Aorta (tissue), 5 donors: ENCODE measurements at regions not wholly inside any gene's neighbourhood (a gene's known extent, or its start where the extent isn't known, plus 50 kb on each side); places are given as distances from the start of the nearest gene placed in this dataset.

Source experiments
- ATAC-seq: fragments of 200-7000 bp; cut with Tn5 transposase; one replicate; pipeline ENCODE4 v1.9.1; 2022; ENCODE audit warnings: moderate library complexity; ENCODE audit not compliant: low FRiP score
- DNase-seq, 2 donors: peaks; one replicate each; pipeline ENCODE4 v3.0.0-alpha.2; 2020
- H3K27ac ChIP-seq, 2 donors: one replicate each; pipeline ENCODE4 v1.5.1; 2013; ENCODE audit warnings: low read length in 2 of 2, mild to moderate bottlenecking in 2 of 2, moderate library complexity in 2 of 2, control low read depth in 1 of 2, inconsistent platforms in 1 of 2, low read depth in 1 of 2
- H3K27me3 ChIP-seq, 2 donors: one replicate each; pipeline ENCODE4 v1.6.1; 2013; ENCODE audit warnings: control low read depth in 1 of 2, low read length in 1 of 2, mild to moderate bottlenecking in 1 of 2, moderate library complexity in 1 of 2; ENCODE audit not compliant: insufficient read depth in 2 of 2, control insufficient read depth in 1 of 2
- H3K36me3 ChIP-seq, 2 donors: one replicate each; pipeline ENCODE4 v1.6.1; 2013; ENCODE audit warnings: control low read depth in 1 of 2, low read length in 1 of 2, mild to moderate bottlenecking in 1 of 2; ENCODE audit not compliant: insufficient read depth in 2 of 2, control insufficient read depth in 1 of 2
- H3K4me1 ChIP-seq, 2 donors: one replicate each; pipeline ENCODE4 v1.6.1; 2013; ENCODE audit warnings: low read length in 2 of 2, control low read depth in 1 of 2, mild to moderate bottlenecking in 1 of 2, moderate library complexity in 1 of 2; ENCODE audit not compliant: insufficient read depth in 2 of 2, control insufficient read depth in 1 of 2
- H3K4me3 ChIP-seq, 2 donors: one replicate each; pipeline ENCODE4 v1.5.1; 2013; ENCODE audit warnings: low read length in 2 of 2, control low read depth in 1 of 2, mild to moderate bottlenecking in 1 of 2
- H3K9me3 ChIP-seq: one replicate; pipeline ENCODE4 v1.6.1; 2013; ENCODE audit warnings: mild to moderate bottlenecking, low read length; ENCODE audit not compliant: control insufficient read depth
- WGBS, 2 donors: extraction: QIAGEN DNeasy Blood & Tissue Kit; methylation state at CpG; one replicate each; pipeline ENCODE4 v1.1.7; 2013; 5-methylcytosine and 5-hydroxymethylcytosine counted together
- intact Hi-C, 2 donors: fragments of 100-400 bp; cut with DNase I; formaldehyde crosslinking; loops; one replicate each; pipeline versions ENCODE4 v1.14.2 to v1.15.0; 2022
- donor health status: healthy with polysubstance abuse.
- donor health status: Bipolar disorder and iron deficiency.
- donor health status: DM: no; HTN: no; CAD: no.
- donor health status: DM: no; HTN: no; CAD: no.
- donor health status: DM: yes; HTN: yes; CAD: no.

GRCh38 chr4:189021831-189022230 is 882.6 kb downstream of the TRIML1 start:
- H3K27ac ChIP-seq, result no peak overlapping the region
- no peaks in the 10 kb centered on the region for H3K9me3 ChIP-seq
- DNase-seq, result no peak
- ATAC-seq, result peak; percentile 43
- no peaks in the 10 kb centered on the region for H3K4me1 ChIP-seq
- no peaks in the 10 kb centered on the region for H3K36me3 ChIP-seq
- WGBS, 2 donors, result 62% methylated on average over 5 of the region's 5 CpGs
- intact Hi-C loops, result no loop called here
- H3K27me3 ChIP-seq, result no peaks in the 10 kb centered on the region
- H3K4me3 ChIP-seq, result no peak overlapping the region

- 71 to 81% methylated on average over 4 of the region's 4 CpGs for WGBS, 2 donors
- no peak overlapping the region for H3K27ac ChIP-seq
- H3K36me3 ChIP-seq, result no peaks in the 10 kb centered on the region
These were observed 883.3 kb downstream of the TRIML1 start for GRCh38 chr4:189022440-189023035.

GRCh38 chr4:189029976-189030504 is 890.8 kb downstream of the TRIML1 start:
- WGBS, 2 donors, result 41 to 52% methylated on average over 9 of the region's 9 CpGs
- H3K27ac ChIP-seq, result no peak overlapping the region
- no peaks in the 10 kb centered on the region for H3K4me1 ChIP-seq
- ATAC-seq (no peak), DNase-seq (no peak)
- intact Hi-C loops, result no loop called here
- H3K4me3 ChIP-seq, result no peak overlapping the region
- no peaks in the 10 kb centered on the region for H3K36me3 ChIP-seq
- H3K9me3 ChIP-seq, result no peaks in the 10 kb centered on the region
- H3K27me3 ChIP-seq, result no peaks in the 10 kb centered on the region

More at GRCh38 chr4:189022440-189023035, 883.3 kb downstream of the TRIML1 start:
- H3K9me3 ChIP-seq, result no peaks in the 10 kb centered on the region
- ATAC-seq, result peak; percentile 57
- intact Hi-C loops, result no loop called here
- no peaks in the 10 kb centered on the region for H3K4me1 ChIP-seq
- H3K27me3 ChIP-seq, result no peaks in the 10 kb centered on the region
- DNase-seq, result no peak
- H3K4me3 ChIP-seq, result no peak overlapping the region

- Histone ChIP-seq H3K36me3 (no peaks in the 10 kb centered on the region), H3K4me3 (no peak overlapping the region), H3K9me3 (no peaks in the 10 kb centered on the region), H3K4me1 (no peaks in the 10 kb centered on the region), H3K27ac (no peak overlapping the region), H3K27me3 (no peaks in the 10 kb centered on the region)
- 79 to 81% methylated on average over 10 of the region's 10 CpGs for WGBS, 2 donors
- ATAC-seq (no peak), DNase-seq (no peak)
- intact Hi-C loops, result no loop called here
These were observed 893.5 kb downstream of the TRIML1 start for GRCh38 chr4:189032606-189033338.

- whole genome bisulfite sequencing, 2 donors, result 81 to 85% methylated on average over 13 of the region's 13 CpGs
- no peak overlapping the region for H3K27ac ChIP-seq
- no peak overlapping the region for H3K4me3 ChIP-seq
- DNase-seq (no peak), ATAC-seq (no peak)
- H3K36me3 ChIP-seq, result no peaks in the 10 kb centered on the region
- no peaks in the 10 kb centered on the region for H3K9me3 ChIP-seq
- intact Hi-C loops, result no loop called here
- no peaks in the 10 kb centered on the region for H3K27me3 ChIP-seq
- H3K4me1 ChIP-seq, result no peaks in the 10 kb centered on the region
These were observed 894.6 kb downstream of the TRIML1 start for GRCh38 chr4:189033801-189034347.

- H3K36me3 ChIP-seq, result no peaks in the 10 kb centered on the region
- intact Hi-C loops, result no loop called here
- no peaks in the 10 kb centered on the region for H3K27me3 ChIP-seq
- no peaks in the 10 kb centered on the region for H3K4me1 ChIP-seq
- 80 to 81% methylated on average over 14 of the region's 14 CpGs for WGBS, 2 donors
- H3K4me3 ChIP-seq, result no peak overlapping the region
- no peak for DNase-seq
- H3K27ac ChIP-seq, result no peak overlapping the region
- ATAC-seq, result no peak
- no peaks in the 10 kb centered on the region for H3K9me3 ChIP-seq
These were observed 895.9 kb downstream of the TRIML1 start for GRCh38 chr4:189035091-189035490.

- Histone ChIP-seq H3K36me3 (no peaks in the 10 kb centered on the region), H3K9me3 (no peaks in the 10 kb centered on the region), H3K4me1 (no peaks in the 10 kb centered on the region), H3K4me3 (no peak overlapping the region), H3K27ac (no peak overlapping the region), H3K27me3 (no peaks in the 10 kb centered on the region)
- intact Hi-C loops, result no loop called here
- no peak for ATAC-seq
- WGBS, 2 donors, result 87 to 94% methylated on average over 19 of the region's 19 CpGs
- no peak for DNase-seq
These were observed 896.4 kb downstream of the TRIML1 start for GRCh38 chr4:189035654-189036053.

- H3K4me1 ChIP-seq, result no peaks in the 10 kb centered on the region
- 78 to 89% methylated on average over 6 of the region's 6 CpGs for WGBS, 2 donors
- no peaks in the 10 kb centered on the region for H3K27me3 ChIP-seq
- no peak overlapping the region for H3K27ac ChIP-seq
- no peak overlapping the region for H3K4me3 ChIP-seq
- ATAC-seq (no peak), DNase-seq (no peak)
- H3K9me3 ChIP-seq, result no peaks in the 10 kb centered on the region
- no peaks in the 10 kb centered on the region for H3K36me3 ChIP-seq
- intact Hi-C loops, result no loop called here
These were observed 897.7 kb downstream of the TRIML1 start for GRCh38 chr4:189036906-189037305.

GRCh38 chr4:189046642-189047041 is 894.0 kb upstream of the FRG1 start:
- Histone ChIP-seq H3K4me3 (no peak overlapping the region), H3K36me3 (no peaks in the 10 kb centered on the region), H3K9me3 (no peaks in the 10 kb centered on the region), H3K4me1 (no peaks in the 10 kb centered on the region), H3K27ac (no peak overlapping the region), H3K27me3 (no peaks in the 10 kb centered on the region)
- WGBS, 2 donors, result 82 to 91% methylated on average over 1 of the region's 1 CpG
- DNase-seq, result no peak
- intact Hi-C loops, result no loop called here
- ATAC-seq, result no peak
